ENCODE measurements at regions not wholly inside any gene's neighbourhood (a gene's known extent, or its start where the extent isn't known, plus 50 kb on each side); places are given as distances from the start of the nearest gene placed in this dataset.

DNA sequence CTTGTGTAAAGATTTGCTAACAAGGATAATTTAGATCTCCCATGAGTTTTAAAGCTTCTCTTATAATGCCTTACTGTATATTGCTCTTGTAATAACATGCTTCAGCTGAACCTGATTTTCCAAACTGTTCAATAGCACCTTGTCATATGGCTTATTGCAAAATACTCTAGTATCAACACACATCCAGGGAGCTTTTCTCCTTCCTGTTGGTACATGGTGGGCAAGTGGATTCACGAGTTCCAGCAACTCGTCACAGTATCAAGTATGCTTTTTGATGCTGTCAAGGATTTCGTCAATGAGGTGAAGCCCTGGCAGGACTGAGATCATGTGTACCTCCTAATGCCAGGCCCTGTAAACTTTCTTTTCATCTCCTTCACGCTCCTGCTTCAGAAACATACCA lies 59.5 kb upstream of the ITPRID2 start:
- CTCF ChIA-PET, result interaction anchor here (0.6 to 1.0 kb wide), 3 partner anchors 10 to 502 kb away, joined by 3 to 4 read pairs (median 3); no protein-coding TSS in a partner anchor
- H3K36me3 ChIP-seq (ENCODE audit: control insufficient read depth in 2 of 2, insufficient read depth in 1 of 2, low read length in 2 of 2), result no peaks in the 10 kb centered on the region
- POLR2A ChIA-PET, result no interaction called here
- TF ChIP-seq ZNF121 (tag by site-specific recombination; IDR thresholded peaks at IDR 0.05) (no peak), EGR2 (tag by site-specific recombination; IDR thresholded peaks at IDR 0.05; ENCODE audit: low read depth) (no peak), ZNF654 (tag by site-specific recombination; IDR thresholded peaks at IDR 0.05; ENCODE audit: low read depth) (no peak), HOXD13 (CRISPR knock-in tag; IDR thresholded peaks at IDR 0.05; ENCODE audit: borderline replicate concordance) (no peak), SCRT2 (tag by site-specific recombination; IDR thresholded peaks at IDR 0.05) (no peak)
- TF ChIP-seq, protein P1, sequence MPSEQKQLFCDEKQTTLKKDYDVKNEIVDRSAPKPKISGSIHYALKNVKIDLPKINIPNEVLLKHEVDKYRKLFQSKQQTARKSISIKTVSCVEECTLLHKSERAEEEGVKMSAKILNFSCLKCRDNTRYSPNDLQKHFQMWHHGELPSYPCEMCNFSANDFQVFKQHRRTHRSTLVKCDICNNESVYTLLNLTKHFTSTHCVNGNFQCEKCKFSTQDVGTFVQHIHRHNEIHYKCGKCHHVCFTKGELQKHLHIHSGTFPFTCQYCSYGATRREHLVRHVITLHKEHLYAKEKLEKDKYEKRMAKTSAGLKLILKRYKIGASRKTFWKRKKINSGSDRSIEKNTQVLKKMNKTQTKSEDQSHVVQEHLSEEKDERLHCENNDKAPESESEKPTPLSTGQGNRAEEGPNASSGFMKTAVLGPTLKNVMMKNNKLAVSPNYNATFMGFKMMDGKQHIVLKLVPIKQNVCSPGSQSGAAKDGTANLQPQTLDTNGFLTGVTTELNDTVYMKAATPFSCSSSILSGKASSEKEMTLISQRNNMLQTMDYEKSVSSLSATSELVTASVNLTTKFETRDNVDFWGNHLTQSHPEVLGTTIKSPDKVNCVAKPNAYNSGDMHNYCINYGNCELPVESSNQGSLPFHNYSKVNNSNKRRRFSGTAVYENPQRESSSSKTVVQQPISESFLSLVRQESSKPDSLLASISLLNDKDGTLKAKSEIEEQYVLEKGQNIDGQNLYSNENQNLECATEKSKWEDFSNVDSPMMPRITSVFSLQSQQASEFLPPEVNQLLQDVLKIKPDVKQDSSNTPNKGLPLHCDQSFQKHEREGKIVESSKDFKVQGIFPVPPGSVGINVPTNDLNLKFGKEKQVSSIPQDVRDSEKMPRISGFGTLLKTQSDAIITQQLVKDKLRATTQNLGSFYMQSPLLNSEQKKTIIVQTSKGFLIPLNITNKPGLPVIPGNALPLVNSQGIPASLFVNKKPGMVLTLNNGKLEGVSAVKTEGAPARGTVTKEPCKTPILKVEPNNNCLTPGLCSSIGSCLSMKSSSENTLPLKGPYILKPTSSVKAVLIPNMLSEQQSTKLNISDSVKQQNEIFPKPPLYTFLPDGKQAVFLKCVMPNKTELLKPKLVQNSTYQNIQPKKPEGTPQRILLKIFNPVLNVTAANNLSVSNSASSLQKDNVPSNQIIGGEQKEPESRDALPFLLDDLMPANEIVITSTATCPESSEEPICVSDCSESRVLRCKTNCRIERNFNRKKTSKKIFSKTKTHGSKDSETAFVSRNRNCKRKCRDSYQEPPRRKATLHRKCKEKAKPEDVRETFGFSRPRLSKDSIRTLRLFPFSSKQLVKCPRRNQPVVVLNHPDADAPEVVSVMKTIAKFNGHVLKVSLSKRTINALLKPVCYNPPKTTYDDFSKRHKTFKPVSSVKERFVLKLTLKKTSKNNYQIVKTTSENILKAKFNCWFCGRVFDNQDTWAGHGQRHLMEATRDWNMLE (tag by site-specific recombination; conservative IDR thresholded peaks at IDR 0.05; ENCODE audit: low read depth), result no peak
- TF ChIP-seq, protein P2, sequence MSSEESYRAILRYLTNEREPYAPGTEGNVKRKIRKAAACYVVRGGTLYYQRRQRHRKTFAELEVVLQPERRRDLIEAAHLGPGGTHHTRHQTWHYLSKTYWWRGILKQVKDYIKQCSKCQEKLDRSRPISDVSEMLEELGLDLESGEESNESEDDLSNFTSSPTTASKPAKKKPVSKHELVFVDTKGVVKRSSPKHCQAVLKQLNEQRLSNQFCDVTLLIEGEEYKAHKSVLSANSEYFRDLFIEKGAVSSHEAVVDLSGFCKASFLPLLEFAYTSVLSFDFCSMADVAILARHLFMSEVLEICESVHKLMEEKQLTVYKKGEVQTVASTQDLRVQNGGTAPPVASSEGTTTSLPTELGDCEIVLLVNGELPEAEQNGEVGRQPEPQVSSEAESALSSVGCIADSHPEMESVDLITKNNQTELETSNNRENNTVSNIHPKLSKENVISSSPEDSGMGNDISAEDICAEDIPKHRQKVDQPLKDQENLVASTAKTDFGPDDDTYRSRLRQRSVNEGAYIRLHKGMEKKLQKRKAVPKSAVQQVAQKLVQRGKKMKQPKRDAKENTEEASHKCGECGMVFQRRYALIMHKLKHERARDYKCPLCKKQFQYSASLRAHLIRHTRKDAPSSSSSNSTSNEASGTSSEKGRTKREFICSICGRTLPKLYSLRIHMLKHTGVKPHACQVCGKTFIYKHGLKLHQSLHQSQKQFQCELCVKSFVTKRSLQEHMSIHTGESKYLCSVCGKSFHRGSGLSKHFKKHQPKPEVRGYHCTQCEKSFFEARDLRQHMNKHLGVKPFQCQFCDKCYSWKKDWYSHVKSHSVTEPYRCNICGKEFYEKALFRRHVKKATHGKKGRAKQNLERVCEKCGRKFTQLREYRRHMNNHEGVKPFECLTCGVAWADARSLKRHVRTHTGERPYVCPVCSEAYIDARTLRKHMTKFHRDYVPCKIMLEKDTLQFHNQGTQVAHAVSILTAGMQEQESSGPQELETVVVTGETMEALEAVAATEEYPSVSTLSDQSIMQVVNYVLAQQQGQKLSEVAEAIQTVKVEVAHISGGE (tag by site-specific recombination; conservative IDR thresholded peaks at IDR 0.05; ENCODE audit: low read depth), result no peak
- TF ChIP-seq, protein P3, sequence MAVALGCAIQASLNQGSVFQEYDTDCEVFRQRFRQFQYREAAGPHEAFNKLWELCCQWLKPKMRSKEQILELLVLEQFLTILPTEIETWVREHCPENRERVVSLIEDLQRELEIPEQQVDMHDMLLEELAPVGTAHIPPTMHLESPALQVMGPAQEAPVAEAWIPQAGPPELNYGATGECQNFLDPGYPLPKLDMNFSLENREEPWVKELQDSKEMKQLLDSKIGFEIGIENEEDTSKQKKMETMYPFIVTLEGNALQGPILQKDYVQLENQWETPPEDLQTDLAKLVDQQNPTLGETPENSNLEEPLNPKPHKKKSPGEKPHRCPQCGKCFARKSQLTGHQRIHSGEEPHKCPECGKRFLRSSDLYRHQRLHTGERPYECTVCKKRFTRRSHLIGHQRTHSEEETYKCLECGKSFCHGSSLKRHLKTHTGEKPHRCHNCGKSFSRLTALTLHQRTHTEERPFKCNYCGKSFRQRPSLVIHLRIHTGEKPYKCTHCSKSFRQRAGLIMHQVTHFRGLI (tag by site-specific recombination; IDR thresholded peaks at IDR 0.05), result no peak
- no peak overlapping the region for H3K27ac ChIP-seq (ENCODE audit: extremely low read depth, low read depth, low read length)
- H3K9me3 ChIP-seq (ENCODE audit: control insufficient read depth, insufficient read depth, low read depth, low read length), result no peaks in the 10 kb centered on the region
- no peak overlapping the region for H3K4me3 ChIP-seq (ENCODE audit: low read depth, low read length)
- H3K4me1 ChIP-seq (ENCODE audit: control insufficient read depth, insufficient read depth, low read length), result no peaks in the 10 kb centered on the region

DNA sequence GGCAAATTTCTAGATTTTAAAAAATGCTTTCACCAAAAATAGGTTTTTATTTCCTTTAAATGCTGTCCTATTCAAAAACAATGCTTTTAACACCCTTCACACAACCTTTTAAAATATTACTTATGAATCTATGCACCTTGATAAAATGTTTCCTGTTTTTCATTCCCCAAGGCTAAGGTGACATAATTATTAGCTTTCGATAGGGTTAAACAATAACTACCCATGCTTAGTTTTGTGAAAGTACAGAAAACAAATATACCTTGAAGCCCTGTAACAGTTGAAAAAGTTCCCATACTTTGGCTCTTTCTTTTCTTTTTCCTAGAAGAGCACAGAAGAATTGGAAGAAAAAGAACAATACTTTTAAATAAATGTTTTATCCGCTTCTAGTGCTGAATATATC lies 54.9 kb upstream of the ITPRID2 start:
- POLR2A ChIA-PET, result no interaction called here
- CTCF ChIA-PET, result interaction anchor here (1.0 kb wide), 1 partner anchor 67 kb away, joined by 3 read pairs; no protein-coding TSS in a partner anchor
- Histone ChIP-seq H3K4me3 (ENCODE audit: low read depth, low read length) (no peak overlapping the region), H3K4me1 (ENCODE audit: control insufficient read depth, insufficient read depth, low read length) (no peaks in the 10 kb centered on the region), H3K36me3 (ENCODE audit: control insufficient read depth in 2 of 2, insufficient read depth in 1 of 2, low read length in 2 of 2) (no peaks in the 10 kb centered on the region), H3K27ac (ENCODE audit: extremely low read depth, low read depth, low read length) (no peak overlapping the region), H3K9me3 (ENCODE audit: control insufficient read depth, insufficient read depth, low read depth, low read length) (no peaks in the 10 kb centered on the region)
- TF ChIP-seq, protein P4, sequence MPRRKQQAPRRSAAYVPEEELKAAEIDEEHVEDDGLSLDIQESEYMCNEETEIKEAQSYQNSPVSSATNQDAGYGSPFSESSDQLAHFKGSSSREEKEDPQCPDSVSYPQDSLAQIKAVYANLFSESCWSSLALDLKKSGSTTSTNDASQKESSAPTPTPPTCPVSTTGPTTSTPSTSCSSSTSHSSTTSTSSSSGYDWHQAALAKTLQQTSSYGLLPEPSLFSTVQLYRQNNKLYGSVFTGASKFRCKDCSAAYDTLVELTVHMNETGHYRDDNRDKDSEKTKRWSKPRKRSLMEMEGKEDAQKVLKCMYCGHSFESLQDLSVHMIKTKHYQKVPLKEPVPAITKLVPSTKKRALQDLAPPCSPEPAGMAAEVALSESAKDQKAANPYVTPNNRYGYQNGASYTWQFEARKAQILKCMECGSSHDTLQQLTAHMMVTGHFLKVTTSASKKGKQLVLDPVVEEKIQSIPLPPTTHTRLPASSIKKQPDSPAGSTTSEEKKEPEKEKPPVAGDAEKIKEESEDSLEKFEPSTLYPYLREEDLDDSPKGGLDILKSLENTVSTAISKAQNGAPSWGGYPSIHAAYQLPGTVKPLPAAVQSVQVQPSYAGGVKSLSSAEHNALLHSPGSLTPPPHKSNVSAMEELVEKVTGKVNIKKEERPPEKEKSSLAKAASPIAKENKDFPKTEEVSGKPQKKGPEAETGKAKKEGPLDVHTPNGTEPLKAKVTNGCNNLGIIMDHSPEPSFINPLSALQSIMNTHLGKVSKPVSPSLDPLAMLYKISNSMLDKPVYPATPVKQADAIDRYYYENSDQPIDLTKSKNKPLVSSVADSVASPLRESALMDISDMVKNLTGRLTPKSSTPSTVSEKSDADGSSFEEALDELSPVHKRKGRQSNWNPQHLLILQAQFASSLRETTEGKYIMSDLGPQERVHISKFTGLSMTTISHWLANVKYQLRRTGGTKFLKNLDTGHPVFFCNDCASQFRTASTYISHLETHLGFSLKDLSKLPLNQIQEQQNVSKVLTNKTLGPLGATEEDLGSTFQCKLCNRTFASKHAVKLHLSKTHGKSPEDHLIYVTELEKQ (tag by site-specific recombination; IDR thresholded peaks at IDR 0.05; ENCODE audit: borderline replicate concordance), result no peak
- TF ChIP-seq, protein P5, sequence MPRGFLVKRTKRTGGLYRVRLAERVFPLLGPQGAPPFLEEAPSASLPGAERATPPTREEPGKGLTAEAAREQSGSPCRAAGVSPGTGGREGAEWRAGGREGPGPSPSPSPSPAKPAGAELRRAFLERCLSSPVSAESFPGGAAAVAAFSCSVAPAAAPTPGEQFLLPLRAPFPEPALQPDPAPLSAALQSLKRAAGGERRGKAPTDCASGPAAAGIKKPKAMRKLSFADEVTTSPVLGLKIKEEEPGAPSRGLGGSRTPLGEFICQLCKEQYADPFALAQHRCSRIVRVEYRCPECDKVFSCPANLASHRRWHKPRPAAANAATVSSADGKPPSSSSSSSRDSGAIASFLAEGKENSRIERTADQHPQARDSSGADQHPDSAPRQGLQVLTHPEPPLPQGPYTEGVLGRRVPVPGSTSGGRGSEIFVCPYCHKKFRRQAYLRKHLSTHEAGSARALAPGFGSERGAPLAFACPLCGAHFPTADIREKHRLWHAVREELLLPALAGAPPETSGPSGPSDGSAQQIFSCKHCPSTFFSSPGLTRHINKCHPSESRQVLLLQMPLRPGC (tag by site-specific recombination; IDR thresholded peaks at IDR 0.05), result no peak
- no peak for TF ChIP-seq TRIM28 (IDR thresholded peaks at IDR 0.05; ENCODE audit: borderline replicate concordance, low read length)
- no peak for TF ChIP-seq ZNF211 (tag by site-specific recombination; IDR thresholded peaks at IDR 0.05; ENCODE audit: low read depth)
- no peak for TF ChIP-seq YY2 (tag by site-specific recombination; IDR thresholded peaks at IDR 0.05)
- TF ChIP-seq, protein P6, sequence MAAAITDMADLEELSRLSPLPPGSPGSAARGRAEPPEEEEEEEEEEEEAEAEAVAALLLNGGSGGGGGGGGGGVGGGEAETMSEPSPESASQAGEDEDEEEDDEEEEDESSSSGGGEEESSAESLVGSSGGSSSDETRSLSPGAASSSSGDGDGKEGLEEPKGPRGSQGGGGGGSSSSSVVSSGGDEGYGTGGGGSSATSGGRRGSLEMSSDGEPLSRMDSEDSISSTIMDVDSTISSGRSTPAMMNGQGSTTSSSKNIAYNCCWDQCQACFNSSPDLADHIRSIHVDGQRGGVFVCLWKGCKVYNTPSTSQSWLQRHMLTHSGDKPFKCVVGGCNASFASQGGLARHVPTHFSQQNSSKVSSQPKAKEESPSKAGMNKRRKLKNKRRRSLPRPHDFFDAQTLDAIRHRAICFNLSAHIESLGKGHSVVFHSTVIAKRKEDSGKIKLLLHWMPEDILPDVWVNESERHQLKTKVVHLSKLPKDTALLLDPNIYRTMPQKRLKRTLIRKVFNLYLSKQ (tag by site-specific recombination; IDR thresholded peaks at IDR 0.05; ENCODE audit: borderline replicate concordance), result no peak
- TF ChIP-seq ZNF138 (tag by site-specific recombination; IDR thresholded peaks at IDR 0.05; ENCODE audit: borderline replicate concordance), result no peak
- TF ChIP-seq ZNF701 (tag by site-specific recombination; IDR thresholded peaks at IDR 0.05), result no peak

Measured in HEK293 (cell line).